IMR-90 (cell line): ENCODE measurements at regions not wholly inside any gene's neighbourhood (a gene's known extent, or its start where the extent isn't known, plus 50 kb on each side); places are given as distances from the start of the nearest gene placed in this dataset.
A peak's percentile ranks its signal among the peaks of the same experiment; 100 is the strongest.
"Not testable (repeated sequence)": the region's sequence is repeated elsewhere in the genome, so short reads cannot be mapped to it uniquely, and the experiment has no call there.

Source experiments
- ATAC-seq: fragments of 200-7000 bp; cut with Tn5 transposase; 2 replicates; pipeline ENCODE4 v1.9.1; 2020; ENCODE audit warnings: low read depth, mild to moderate bottlenecking, moderate library complexity
- BruUV-seq: library from RNA; stranded (reverse); fragments of 400-500 nt; replicated peaks from 2 replicates; lab custom pipeline; 2021; lab: Mats Ljungman, UMichigan
- CTCF ChIA-PET: fragments of 300-600 bp; formaldehyde crosslinking; extraction: SDS; loops from one replicate; lab custom pipeline; 2021; ENCODE audit warnings: antibody characterized with exemption; lab: Yijun Ruan, JAX
- POLR2A ChIA-PET: fragments of 300-600 bp; sonication (Branson Sonifier 250); formaldehyde crosslinking; loops from one replicate; lab custom pipeline; 2022; ENCODE audit warnings: antibody characterized with exemption; ENCODE audit not compliant: unreplicated experiment; lab: Charles Lee
- DNase-seq: peaks from one replicate; pipeline ENCODE4 v3.0.0; 2013
- H2AFZ ChIP-seq: replicated peaks from 2 replicates; pipeline ENCODE3; 2013; ENCODE audit warnings: low read length, mild to moderate bottlenecking; ENCODE audit not compliant: poor library complexity
- H2AK5ac ChIP-seq: 2 replicates; pipeline ENCODE4 v1.6.1; 2013; ENCODE audit warnings: low read depth, low read length, inconsistent platforms
- H2AK9ac ChIP-seq: replicated peaks from 2 replicates; pipeline ENCODE3; 2013; ENCODE audit warnings: mild to moderate bottlenecking, low read depth, low read length, moderate library complexity; ENCODE audit not compliant: poor library complexity
- H2BK120ac ChIP-seq: 2 replicates; pipeline ENCODE4 v1.6.1; 2013; ENCODE audit warnings: low read depth, low read length, inconsistent platforms
- H2BK15ac ChIP-seq: 3 replicates; pipeline ENCODE4 v1.6.1; 2013; ENCODE audit warnings: low read depth, low read length, inconsistent platforms
- H2BK20ac ChIP-seq: 2 replicates; pipeline ENCODE4 v1.6.1; 2013; ENCODE audit warnings: low read depth, mild to moderate bottlenecking, inconsistent platforms, low read length, moderate library complexity
- H2BK5ac ChIP-seq: 2 replicates; pipeline ENCODE4 v1.6.1; 2013; ENCODE audit warnings: mild to moderate bottlenecking, low read depth, low read length, inconsistent platforms; ENCODE audit not compliant: poor library complexity, severe bottlenecking
- H3K14ac ChIP-seq: replicated peaks from 2 replicates; pipeline ENCODE4 v1.6.1; 2013; ENCODE audit warnings: low read depth, low read length, inconsistent platforms
- H3K18ac ChIP-seq: 2 replicates; pipeline ENCODE4 v1.6.1; 2013; ENCODE audit warnings: low read depth, low read length, control low read depth
- H3K23ac ChIP-seq: 2 replicates; pipeline ENCODE4 v1.6.1; 2013; ENCODE audit warnings: low read depth, low read length, inconsistent platforms
- H3K27ac ChIP-seq: 2 replicates; pipeline ENCODE4 v1.5.1; 2013; ENCODE audit warnings: mild to moderate bottlenecking, control low read depth, low read length; ENCODE audit not compliant: insufficient read depth
- H3K27me3 ChIP-seq: 2 replicates; pipeline ENCODE4 v1.6.1; 2013; ENCODE audit warnings: low read length; ENCODE audit not compliant: control insufficient read depth, insufficient read depth
- H3K36me3 ChIP-seq: 2 replicates; pipeline ENCODE4 v1.6.1; 2013; ENCODE audit warnings: low read length, mixed read lengths; ENCODE audit not compliant: control insufficient read depth, insufficient read depth
- H3K4ac ChIP-seq: 2 replicates; pipeline ENCODE4 v1.6.1; 2013; ENCODE audit warnings: low read depth, low read length, inconsistent platforms
- H3K4me1 ChIP-seq: 2 replicates; pipeline ENCODE4 v1.6.1; 2013; ENCODE audit warnings: low read length, mixed read lengths; ENCODE audit not compliant: control insufficient read depth, insufficient read depth
- H3K4me2 ChIP-seq: 2 replicates; pipeline ENCODE4 v1.6.1; 2013; ENCODE audit warnings: low read depth, mild to moderate bottlenecking, control low read depth, low read length, moderate library complexity
- H3K4me3 ChIP-seq: 2 replicates; pipeline ENCODE4 v1.5.1; 2013; ENCODE audit warnings: low read depth, mild to moderate bottlenecking, control low read depth, low read length, moderate library complexity; ENCODE audit not compliant: insufficient read depth
- H3K56ac ChIP-seq: 2 replicates; pipeline ENCODE4 v1.6.1; 2013; ENCODE audit warnings: low read length, inconsistent platforms; ENCODE audit not compliant: insufficient read depth; ENCODE audit errors: extremely low read depth
- H3K79me1 ChIP-seq, 2 experiments: 2 replicates each; pipeline ENCODE4 v1.6.1; 2013; ENCODE audit warnings: low read length in 2 of 2, inconsistent platforms in 1 of 2, low read depth in 1 of 2
- H3K9ac ChIP-seq: 2 replicates; pipeline ENCODE4 v1.6.1; 2013; ENCODE audit warnings: low read depth, low read length, control low read depth
- H3K9me1 ChIP-seq: 2 replicates; pipeline ENCODE4 v1.6.1; 2013; ENCODE audit warnings: low read length, inconsistent platforms; ENCODE audit not compliant: insufficient read depth
- H3K9me3 ChIP-seq: 2 replicates; pipeline ENCODE4 v1.6.1; 2013; ENCODE audit warnings: low read length; ENCODE audit not compliant: control insufficient read depth, insufficient read depth
- H4K20me1 ChIP-seq: 2 replicates; pipeline ENCODE4 v1.6.1; 2013; ENCODE audit warnings: low read length, inconsistent platforms; ENCODE audit not compliant: insufficient read depth
- H4K5ac ChIP-seq: 2 replicates; pipeline ENCODE4 v1.6.1; 2013; ENCODE audit warnings: mild to moderate bottlenecking, low read depth, low read length, control low read depth
- H4K8ac ChIP-seq, 2 experiments: 2 replicates each; pipeline ENCODE4 v1.6.1; 2013; ENCODE audit warnings: low read depth in 2 of 2, low read length in 2 of 2, control low read depth in 1 of 2, inconsistent platforms in 1 of 2
- H4K91ac ChIP-seq: 2 replicates; pipeline ENCODE4 v1.6.1; 2013; ENCODE audit warnings: low read depth, low read length, inconsistent platforms; ENCODE audit not compliant: insufficient read depth
- CTCF ChIP-seq: conservative IDR thresholded peaks from 2 replicates; pipeline ENCODE4 v1.5.1; 2012; ENCODE audit warnings: mild to moderate bottlenecking, low read depth, low read length, improper control_type of control experiment
- RAD21 ChIP-seq: IDR thresholded peaks from 2 replicates; pipeline ENCODE4 v1.6.1; 2012; ENCODE audit warnings: low read length, improper control_type of control experiment
- SMC3 ChIP-seq: fragments of 150-350 bp; IDR thresholded peaks from 2 replicates; pipeline ENCODE4 v1.6.1; 2016; ENCODE audit warnings: low read depth, mild to moderate bottlenecking, antibody characterized with exemption, low read length, moderate library complexity
- WGBS, 2 experiments: methylation state at CpG; one replicate each; pipeline versions ENCODE4 v1.1.5 to v1.1.7; 2013; ENCODE audit warnings: missing lambda C conversion rate in 2 of 2; ENCODE audit not compliant: insufficient read length in 1 of 2; ENCODE audit errors: extremely low coverage in 2 of 2; 5-methylcytosine and 5-hydroxymethylcytosine counted together
- dilution Hi-C: fragments of 300-500 bp; cut with HindIII; formaldehyde crosslinking; loops from one replicate; pipeline ENCODE4 v1.14.3; 2018; ENCODE audit warnings: low sequenced_read_pairs; ENCODE audit not compliant: unreplicated experiment
- in situ Hi-C: fragments of 300-500 bp; cut with MboI; formaldehyde crosslinking; loops from 3 replicates; pipeline ENCODE4 v1.14.3; 2019; ENCODE audit warnings: low sequenced_read_pairs, inconsistent platforms, mixed read lengths
- intact Hi-C: fragments of 100-400 bp; cut with micrococcal nuclease; formaldehyde crosslinking; loops from 2 replicates; pipeline ENCODE4 v1.10.0; 2022

DNA sequence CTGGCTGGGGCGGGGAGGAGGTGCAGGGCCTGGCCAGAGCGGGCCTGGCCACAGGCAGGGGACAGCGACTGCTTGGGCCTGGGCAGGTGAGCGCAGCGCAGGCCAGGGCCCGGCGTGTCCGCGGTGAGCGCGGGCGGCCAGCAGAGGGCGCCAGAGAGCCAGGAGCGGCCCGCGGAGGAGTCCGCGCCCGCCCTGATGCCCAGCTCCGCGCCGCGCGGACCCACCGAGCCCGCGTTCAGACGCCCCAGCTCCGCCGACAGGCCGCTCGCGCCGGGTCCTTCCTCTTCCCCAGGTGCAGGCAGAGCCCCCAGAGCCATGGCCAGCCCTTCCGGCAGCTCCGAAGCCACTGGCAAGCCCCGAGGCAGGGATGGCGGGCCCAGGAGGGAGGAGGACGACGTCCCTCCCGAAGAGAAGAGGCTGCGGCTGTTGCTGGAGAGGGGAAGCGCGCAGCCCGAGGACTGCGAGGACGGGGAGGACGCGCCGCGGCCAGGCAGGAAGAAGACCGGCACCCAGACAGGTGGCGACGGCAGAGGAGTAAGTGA is 171.1 kb upstream of the OSBPL11 start:
- H3K9ac ChIP-seq, CTCF ChIA-PET, ATAC-seq, H3K4ac ChIP-seq, H4K20me1 ChIP-seq, H2AK5ac ChIP-seq, H2AK9ac ChIP-seq, H3K9me1 ChIP-seq, H3K18ac ChIP-seq, H4K5ac ChIP-seq, H2BK15ac ChIP-seq, H3K36me3 ChIP-seq, H3K23ac ChIP-seq, BruUV-seq, H2BK120ac ChIP-seq, H3K9me3 ChIP-seq, H3K14ac ChIP-seq, in situ Hi-C loops, H4K8ac ChIP-seq, H2BK5ac ChIP-seq, H2AFZ ChIP-seq, H3K4me1 ChIP-seq, H3K56ac ChIP-seq, POLR2A ChIA-PET, H4K91ac ChIP-seq, dilution Hi-C loops, H3K27ac ChIP-seq, H2BK20ac ChIP-seq, H3K79me1 ChIP-seq: not testable (repeated sequence)
- no CpG with 5 or more reads among the region's 54 CpGs for WGBS, 2 experiments
- intact Hi-C loops, result loop anchor here (5.0 kb wide), 2 partner anchors 151 to 171 kb away; no protein-coding TSS in a partner anchor
- peak; percentile 14 for DNase-seq
- peak overlapping the region; percentile 90 for H3K4me2 ChIP-seq
- TF ChIP-seq SMC3, result peak; percentile 49
- TF ChIP-seq CTCF, result peak; percentile 56
- TF ChIP-seq RAD21, result peak; percentile 58
- peak overlapping the region; percentile 68 for H3K4me3 ChIP-seq
- H3K27me3 ChIP-seq, result peaks cover 20% of the 10 kb centered on the region

DNA sequence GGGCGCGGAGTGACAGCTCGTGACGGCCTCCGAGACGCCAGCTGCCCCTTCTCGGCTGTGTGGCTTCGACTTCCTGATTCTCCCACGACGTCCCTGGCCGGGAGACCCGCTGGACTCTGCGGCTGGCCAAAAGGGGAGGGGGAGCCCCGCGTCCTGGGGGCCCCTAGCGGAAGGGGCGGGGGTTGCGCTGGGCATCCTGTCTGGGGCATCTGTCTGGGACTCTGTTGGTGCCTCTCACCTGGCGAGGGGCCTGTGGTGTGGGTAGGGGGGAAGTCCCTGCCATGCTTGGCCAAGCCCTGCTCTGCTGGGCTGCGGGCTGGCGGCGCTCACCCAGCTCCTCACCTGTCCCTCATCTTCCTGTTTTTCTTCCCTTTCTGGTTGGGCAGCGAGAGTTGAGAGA is 171.6 kb upstream of the OSBPL11 start:
- H3K18ac ChIP-seq, H2AK5ac ChIP-seq, H4K5ac ChIP-seq, H3K9me1 ChIP-seq, POLR2A ChIA-PET, H2BK5ac ChIP-seq, H3K9me3 ChIP-seq, H2BK20ac ChIP-seq, H2BK15ac ChIP-seq, H3K36me3 ChIP-seq, H2AK9ac ChIP-seq, BruUV-seq, H4K20me1 ChIP-seq, CTCF ChIA-PET, ATAC-seq, H4K91ac ChIP-seq, H3K4ac ChIP-seq, H2AFZ ChIP-seq, H3K27ac ChIP-seq, H3K4me2 ChIP-seq, H3K14ac ChIP-seq, H3K56ac ChIP-seq, H3K4me3 ChIP-seq, in situ Hi-C loops, DNase-seq, H3K4me1 ChIP-seq, H2BK120ac ChIP-seq, H3K79me1 ChIP-seq, H3K23ac ChIP-seq, dilution Hi-C loops, H3K9ac ChIP-seq, H4K8ac ChIP-seq: not testable (repeated sequence)
- WGBS, 2 experiments, result no CpG with 5 or more reads among the region's 23 CpGs
- H3K27me3 ChIP-seq, result peaks cover 20% of the 10 kb centered on the region
- intact Hi-C loops, result loop anchor here (5.0 kb wide), 2 partner anchors 150 to 170 kb away; no protein-coding TSS in a partner anchor
